GM12875 (cell line): ENCODE measurements at regions not wholly inside any gene's neighbourhood (a gene's known extent, or its start where the extent isn't known, plus 50 kb on each side); places are given as distances from the start of the nearest gene placed in this dataset.

Experiments
- H3K4me3 ChIP-seq: one replicate; pipeline ENCODE4 v1.5.1; 2011; ENCODE audit warnings: low read depth, low read length, control low read depth
- TF ChIP-seq, protein P1 (sequence below): IDR thresholded peaks from 2 replicates; pipeline ENCODE4 v1.5.1; 2011; ENCODE audit warnings: low read depth, mild to moderate bottlenecking, control low read depth, inconsistent platforms, low read length, moderate library complexity, borderline replicate concordance; ENCODE audit not compliant: insufficient read depth

DNA sequence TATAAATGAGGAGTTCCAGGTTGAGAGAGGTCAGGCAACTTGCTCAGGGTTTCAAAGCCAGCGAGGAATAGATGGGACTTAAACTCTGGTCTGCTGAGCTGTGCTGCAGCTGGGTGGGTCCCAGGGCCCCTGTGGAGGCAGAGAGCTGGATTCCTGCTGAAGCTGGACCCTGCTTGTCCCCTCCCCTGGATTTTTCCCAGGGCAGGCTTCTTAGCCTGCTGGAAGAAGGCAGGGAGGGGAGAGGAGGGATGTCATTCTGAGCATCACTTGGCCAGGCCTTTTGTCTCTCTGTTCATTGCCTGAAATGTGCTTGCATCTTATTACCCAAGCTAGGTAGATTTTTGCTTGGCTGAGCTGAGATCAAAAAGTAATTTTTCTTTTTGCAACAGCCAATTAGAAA, 133.7 kb downstream of the DHX35 start:
- no peak overlapping the region for H3K4me3 ChIP-seq
- TF ChIP-seq, protein P1, sequence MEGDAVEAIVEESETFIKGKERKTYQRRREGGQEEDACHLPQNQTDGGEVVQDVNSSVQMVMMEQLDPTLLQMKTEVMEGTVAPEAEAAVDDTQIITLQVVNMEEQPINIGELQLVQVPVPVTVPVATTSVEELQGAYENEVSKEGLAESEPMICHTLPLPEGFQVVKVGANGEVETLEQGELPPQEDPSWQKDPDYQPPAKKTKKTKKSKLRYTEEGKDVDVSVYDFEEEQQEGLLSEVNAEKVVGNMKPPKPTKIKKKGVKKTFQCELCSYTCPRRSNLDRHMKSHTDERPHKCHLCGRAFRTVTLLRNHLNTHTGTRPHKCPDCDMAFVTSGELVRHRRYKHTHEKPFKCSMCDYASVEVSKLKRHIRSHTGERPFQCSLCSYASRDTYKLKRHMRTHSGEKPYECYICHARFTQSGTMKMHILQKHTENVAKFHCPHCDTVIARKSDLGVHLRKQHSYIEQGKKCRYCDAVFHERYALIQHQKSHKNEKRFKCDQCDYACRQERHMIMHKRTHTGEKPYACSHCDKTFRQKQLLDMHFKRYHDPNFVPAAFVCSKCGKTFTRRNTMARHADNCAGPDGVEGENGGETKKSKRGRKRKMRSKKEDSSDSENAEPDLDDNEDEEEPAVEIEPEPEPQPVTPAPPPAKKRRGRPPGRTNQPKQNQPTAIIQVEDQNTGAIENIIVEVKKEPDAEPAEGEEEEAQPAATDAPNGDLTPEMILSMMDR: no peak

DNA sequence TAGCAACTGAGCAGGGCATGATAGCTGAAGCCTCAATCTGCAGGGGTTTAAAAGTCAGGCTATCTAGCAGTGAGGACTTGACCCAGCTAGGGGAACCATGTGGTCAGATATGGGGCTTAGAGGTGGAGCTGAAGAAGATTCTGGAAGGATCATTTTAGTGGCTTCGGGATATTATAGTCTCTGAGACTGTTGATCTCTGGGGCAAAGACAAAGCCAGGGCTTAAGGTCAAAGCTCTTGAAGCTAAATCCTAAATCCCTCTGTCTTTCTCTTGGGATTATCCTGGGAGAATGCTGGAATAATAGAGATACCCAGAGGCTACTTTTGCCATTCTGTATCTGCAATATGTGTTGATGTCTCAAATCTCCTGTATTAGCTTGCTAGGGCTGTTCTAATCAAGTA, 132.2 kb downstream of the DHX35 start:
- TF ChIP-seq, protein P1: no peak

DNA sequence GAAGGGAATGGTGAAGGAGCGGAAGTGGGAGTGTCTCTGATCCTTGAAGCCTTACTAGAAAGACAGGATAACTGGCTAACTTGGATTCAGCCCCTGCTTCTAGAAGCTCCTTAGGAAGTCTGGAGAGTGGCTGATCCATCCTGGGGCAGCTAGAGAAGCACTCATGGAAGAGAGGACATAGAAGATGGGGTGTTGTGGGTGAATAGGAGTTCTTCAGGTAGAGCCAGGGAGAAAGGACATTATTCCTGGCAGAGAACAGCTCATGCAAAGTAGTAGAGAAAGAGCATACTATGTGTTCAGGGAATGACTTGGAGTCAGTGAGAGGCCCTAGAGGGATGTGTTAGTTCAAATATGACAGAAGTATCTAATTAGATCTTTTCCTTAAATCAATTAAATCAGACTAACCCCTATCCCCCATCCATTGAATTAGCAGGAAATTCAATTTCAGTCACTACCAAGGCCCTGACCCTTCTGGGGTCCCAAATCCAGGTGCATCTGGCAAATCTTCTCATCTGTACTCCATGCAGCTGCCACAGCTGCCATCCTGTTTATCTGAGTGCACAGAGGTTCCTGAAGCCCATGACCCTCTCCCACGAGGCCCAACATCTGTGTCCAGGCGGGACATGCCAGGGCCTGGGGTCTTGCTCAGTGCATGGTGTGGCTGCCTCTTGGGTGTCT, 130.7 kb downstream of the DHX35 start:
- TF ChIP-seq, protein P1: no peak

More for the DNA sequence above, 132.2 kb downstream of the DHX35 start:
- no peak overlapping the region for H3K4me3 ChIP-seq

DNA sequence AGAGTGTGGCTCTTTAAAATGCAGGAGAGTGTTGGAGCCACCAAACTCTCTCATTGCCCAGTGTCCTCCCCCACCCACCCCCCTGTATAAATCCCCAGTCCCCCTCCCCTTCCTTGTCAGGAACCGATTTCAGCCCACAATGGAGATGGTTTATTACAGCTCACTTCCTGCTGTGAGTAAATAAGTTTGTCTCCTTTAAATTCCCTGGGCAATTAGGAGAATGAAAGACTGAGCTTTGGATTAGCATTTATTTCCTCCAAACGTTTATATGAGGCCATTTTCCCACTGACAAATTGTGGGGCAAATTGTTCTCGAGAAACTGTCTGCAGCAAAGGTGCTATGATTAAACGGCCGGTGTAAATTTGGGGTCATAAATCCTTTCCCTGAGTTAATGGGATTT, 128.8 kb downstream of the DHX35 start:
- no peak overlapping the region for H3K4me3 ChIP-seq
- TF ChIP-seq, protein P1: no peak

More for the DNA sequence above, 130.7 kb downstream of the DHX35 start:
- no peak overlapping the region for H3K4me3 ChIP-seq

DNA sequence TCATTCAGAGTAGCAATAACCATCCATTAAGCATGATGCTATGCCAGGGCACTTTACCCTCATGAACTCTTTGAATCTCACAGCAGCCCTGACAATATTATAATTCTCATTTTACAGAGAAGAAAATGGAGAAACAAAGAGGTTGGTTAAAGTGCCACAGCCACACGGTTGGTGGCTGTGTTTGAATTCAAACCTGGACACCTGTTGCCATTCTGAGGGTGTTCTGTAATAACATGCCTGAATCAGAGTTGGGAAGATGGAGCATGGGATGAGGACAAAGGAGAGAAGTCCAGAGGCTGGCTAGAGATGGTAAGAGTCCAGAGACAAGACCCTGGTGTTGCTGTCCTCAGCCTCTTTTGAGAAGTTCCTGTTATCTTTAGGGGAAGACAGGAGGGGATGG, 127.7 kb downstream of the DHX35 start:
- TF ChIP-seq, protein P1: no peak
- no peak overlapping the region for H3K4me3 ChIP-seq
